GM19395 (cell line): ENCODE measurements at regions not wholly inside any gene's neighbourhood (a gene's known extent, or its start where the extent isn't known, plus 50 kb on each side); places are given as distances from the start of the nearest gene placed in this dataset.

Experiments used
- ATAC-seq: cut with Tn5 transposase; IDR thresholded peaks from one replicate; pipeline ENCODE4 v1.9.1; 2021; ENCODE audit warnings: mild to moderate bottlenecking, moderate library complexity; ENCODE audit not compliant: unreplicated experiment

DNA sequence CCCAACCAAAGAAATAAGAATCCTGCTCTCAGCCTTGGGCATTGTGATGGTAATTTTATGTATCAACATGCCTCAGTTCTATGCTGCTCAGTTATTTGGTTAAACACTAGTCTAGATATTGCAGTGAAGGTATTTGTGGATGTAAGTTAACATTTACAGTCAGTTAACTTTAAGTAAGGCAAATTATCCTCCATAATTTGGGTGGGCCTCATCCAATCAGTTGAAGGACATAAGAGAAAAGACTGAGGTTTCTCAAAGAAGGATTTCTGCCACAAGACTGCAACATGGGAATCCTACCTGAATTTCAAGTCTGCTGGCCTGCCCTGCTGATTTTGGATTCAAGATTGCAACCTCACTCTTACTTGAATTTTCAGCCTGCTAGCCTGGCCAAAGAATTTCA is 975.5 kb upstream of the ACVR2A start:
- ATAC-seq: no peak

DNA sequence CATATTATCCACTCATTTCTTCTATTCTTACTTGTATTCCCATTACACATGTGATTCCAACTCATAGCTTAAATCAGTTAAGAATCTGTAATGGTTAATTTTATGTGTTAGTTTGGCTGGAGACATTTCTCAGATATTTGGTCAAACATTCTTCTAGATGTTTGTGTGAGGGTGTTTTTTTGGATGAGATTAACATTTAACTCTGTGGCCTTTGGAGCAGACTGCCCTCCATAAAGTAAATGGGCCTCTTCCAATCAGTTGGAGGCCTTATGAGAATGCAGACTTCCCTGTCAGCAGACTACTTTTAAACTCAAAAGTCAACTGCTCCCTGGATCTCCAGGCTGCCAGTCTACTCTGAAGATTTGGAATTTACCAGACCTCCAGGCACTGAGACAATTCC is 976.8 kb upstream of the ACVR2A start:
- no peak for ATAC-seq

DNA sequence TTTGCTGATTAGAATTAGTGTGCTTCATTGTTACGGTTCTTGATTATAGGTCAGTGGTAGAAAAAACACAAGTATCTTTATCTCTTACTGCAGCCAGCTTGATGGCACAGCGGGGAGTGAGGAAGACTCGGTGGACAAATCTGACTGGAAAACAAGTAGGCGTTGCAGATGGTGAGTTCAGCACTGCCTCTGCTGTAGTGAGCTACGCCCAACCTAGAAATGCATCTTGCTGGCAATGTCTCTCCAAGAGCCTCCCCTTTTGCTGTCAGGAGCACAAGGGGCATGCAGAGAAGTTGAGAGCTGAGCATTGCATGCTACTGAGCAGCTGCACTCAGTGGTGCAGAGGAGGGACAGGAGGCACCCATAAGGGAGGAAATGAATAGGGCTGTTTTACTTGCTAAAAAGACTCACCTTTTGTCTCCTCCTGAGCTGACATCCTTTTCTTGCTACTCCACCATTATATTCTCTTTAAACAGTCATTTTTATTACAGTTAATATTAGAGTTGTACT is 977.3 kb upstream of the ACVR2A start:
- ATAC-seq: no peak

DNA sequence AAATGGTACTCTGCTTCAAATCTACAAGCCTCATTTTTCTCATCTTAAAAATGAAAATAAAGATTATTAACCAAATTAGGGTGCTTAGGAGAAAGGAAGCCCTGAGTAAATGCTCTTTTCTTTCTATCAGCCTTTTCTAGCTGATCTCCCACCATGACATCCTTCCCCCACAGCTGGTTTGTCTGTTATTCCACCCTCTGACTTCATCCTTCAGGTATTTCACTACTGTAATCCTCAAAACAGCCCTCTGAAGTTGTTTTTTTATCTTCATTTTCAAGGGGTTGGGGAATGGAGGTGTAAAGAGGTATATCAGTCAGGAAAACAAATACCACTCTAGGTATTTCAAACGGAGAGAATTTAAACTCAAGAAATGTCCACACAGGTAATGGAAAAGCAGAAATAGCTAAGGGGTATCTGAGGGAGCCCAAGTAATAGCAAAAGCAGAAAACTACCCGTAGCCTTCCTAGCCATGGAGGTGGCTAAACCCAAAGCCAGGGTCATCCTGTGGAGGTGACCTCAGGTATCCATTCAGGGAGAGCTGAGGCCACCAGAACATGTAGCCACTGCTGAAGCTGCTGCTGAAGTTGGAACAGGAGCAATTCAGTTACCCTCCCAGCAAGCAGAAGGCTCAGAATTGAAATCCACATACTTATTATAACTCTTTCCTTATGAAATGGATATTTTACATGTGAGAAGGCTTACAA is 990.9 kb upstream of the ACVR2A start:
- no peak for ATAC-seq

DNA sequence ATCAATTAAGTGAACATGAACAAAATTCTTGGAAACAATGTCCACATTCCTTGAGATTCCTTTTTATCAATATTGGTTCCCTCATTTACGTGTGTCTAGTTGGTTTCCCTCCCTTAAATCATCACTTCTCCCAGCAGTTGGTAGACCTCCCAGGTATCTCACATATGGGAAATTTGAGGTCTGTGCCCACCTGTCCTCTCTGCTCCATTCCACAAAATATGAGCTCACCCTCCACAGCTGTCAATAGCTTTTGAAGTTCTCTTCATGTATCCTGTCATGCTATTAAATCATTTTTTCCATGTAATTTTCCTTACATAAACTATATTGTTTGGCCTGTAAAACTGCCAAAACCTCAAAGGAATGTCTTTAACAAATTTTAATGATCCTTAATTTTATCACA is 992.2 kb upstream of the ACVR2A start:
- ATAC-seq: no peak

- no peak for ATAC-seq
Measured at GRCh38 chr2:146850746-146851145, 994.1 kb upstream of the ACVR2A start.

GRCh38 chr2:146847846-146848245 is 997.0 kb upstream of the ACVR2A start:
- ATAC-seq: no peak

DNA sequence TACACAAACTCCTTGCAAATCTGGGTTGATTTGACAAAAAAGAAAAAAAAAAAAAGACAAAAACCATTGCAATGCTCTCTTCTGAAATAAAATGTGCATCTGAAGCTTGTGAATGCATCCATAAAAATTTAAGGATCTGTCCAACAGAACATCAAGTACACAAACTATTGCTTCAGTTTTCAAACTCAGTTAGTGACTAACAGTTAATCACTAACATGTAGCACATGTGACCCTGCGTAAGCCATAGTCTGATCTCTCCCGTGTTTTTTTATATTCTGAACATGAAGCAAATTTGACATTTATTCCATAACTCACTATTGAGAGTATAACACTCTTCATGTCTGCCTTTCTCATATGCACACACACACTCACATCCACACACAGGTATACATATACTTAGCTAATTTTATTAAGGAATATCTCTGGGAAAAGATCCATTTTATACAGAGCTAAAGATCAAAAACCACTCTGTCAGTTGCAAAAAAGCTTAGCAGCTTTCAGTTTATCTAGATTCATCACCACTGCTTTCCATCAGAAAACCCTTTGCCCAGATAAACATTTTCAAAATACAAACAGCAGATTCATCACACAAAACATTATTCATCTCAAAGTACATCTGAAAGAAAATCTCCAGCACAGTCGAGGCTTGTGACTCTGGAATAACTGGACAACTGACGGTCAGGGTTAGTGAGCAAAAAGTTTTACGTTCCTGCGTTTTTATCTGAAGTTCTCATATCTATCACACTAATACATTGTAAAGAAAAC is 1000.4 kb upstream of the ACVR2A start:
- ATAC-seq: no peak

DNA sequence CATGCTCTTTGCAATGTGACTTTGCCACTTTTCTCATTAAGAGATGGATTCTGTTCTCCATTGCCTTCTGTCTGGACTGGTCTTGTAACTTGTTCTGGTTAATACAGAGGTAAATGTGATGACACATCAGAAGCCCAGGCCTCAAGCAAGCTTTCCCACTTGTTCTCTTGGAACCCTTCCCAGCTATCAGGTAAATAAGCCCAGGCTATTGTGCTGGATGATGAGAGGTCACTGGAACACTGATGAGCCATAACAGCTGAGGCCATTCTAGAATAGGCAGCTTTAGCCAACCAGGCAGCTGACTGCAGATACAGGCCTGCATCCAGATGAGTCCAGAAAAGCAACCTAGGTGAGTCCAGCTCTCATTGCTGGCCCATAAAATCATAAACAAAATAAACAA is 1007.0 kb upstream of the ACVR2A start:
- ATAC-seq: no peak

GRCh38 chr2:146826388-146826787 is 1018.4 kb upstream of the ACVR2A start:
- ATAC-seq: no peak

DNA sequence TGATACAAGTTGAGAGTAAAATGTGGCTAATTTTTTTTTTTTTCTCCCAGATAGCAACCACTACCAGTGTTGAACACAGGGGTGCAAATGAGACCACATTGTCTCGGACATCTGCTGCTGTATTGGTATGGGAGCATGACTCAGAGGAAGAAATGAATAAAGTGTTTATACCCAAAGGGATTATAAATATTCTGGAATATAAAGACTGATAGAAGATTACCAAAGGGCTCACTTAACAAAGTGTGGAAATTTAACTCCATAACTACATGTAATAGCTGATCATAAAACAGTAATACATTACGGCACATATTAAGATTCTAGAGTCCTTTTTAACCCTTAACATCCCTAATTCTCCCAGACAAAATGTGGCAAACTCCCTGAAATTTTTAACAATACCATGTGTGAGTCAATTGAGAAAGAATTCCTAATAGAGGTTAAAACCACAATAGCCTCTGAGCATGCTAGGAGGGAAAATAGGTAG is 1023.0 kb upstream of the ACVR2A start:
- no peak for ATAC-seq

GRCh38 chr2:146820672-146821071 is 1024.2 kb upstream of the ACVR2A start:
- ATAC-seq: no peak

- ATAC-seq: no peak
Measured at GRCh38 chr2:146818122-146818521, 1026.7 kb upstream of the ACVR2A start.

DNA sequence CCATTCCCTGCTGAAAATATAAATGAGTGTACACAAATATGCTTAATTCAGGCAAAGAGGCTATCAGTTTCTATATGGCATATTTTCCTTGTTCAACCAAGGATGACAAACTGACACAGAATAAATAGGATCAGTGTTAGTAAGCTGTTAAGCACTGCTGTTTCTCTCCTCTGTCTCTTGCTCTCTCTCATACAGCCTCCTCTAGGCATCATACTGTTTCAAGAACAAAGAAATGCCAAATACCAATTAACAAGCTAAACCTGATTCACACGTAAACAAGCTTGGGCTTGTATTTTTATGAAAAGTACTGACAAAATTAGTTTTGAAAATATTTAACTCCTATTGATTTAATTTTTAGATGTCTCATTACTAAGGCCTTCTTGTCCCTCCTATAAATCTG is 1027.2 kb upstream of the ACVR2A start:
- no peak for ATAC-seq

DNA sequence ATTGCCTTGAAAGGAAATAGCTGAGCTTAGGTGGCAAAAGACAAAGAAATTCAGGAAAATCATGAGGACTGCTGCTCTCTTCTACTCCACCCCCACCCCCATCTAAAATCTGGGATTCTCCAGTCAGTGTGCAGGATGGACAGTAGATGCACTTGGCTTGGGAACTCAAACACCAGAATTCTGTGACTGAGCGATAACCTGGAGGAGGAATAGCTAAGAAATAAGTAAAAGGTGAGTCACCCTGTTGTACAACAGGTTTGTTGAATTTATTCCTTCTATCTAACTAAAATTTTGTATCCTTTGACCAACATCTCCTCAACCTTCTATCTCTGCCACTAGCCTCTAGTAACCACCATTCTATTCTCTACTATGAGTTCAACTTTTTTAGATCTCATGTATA is 1029.9 kb upstream of the ACVR2A start:
- no peak for ATAC-seq

- ATAC-seq: no peak
Measured at GRCh38 chr2:146807568-146808168, 1037.2 kb upstream of the ACVR2A start.

DNA sequence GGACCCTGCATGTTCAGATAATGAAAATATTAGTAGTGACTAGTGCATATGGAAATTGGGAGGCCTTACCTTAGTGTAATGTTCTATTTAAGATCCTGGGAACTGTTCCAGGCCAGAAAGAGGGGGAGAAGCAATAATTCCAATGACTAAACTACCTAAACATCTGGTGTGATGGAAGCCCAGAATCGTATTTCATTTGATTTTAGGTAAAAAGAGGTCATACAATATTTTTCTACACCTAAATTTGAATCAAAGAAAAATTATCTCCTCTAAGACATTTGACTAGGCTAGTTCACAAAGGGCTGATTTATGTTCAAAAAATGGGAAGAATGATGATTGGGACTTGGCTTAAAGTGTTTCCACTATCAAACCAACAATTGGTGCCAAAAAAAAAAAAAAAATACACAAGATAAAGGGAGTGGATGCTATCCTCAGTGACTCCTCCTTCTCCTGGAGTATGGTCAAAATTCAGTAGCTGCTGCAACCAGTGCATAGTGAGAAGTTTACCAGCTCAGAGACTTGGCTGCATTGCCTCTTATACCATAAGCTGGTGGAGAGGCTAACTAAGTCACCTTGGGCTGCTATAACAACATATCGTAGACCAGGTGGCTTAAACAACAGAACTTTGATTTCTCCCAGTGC is 1038.3 kb upstream of the ACVR2A start:
- ATAC-seq: no peak

- no peak for ATAC-seq
Measured at GRCh38 chr2:146804288-146804687, 1040.5 kb upstream of the ACVR2A start.

GRCh38 chr2:146801886-146802285 is 1042.9 kb upstream of the ACVR2A start:
- ATAC-seq: no peak

- ATAC-seq: no peak
Measured at GRCh38 chr2:146786396-146786795, 1058.4 kb upstream of the ACVR2A start.

DNA sequence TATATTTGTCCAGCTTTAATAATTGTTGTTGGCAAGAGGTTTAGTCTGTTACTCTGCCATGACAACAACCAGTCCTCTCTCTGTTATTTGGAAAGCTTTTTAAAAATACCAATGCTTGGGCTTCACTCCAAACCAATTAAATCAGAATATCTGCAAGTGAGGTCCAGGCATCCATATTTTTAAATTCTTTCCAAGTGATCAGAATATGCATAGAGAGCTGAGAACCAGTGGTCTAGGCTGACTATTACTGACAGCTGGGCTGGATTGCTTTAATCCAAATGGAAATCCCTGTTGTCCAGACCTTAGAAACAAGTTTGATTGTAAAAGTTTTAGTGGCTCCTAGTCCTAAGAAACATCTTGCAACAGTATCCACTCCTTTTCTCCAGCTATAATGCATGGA is 1059.7 kb upstream of the ACVR2A start:
- no peak for ATAC-seq
